ENCODE measurements at regions not wholly inside any gene's neighbourhood (a gene's known extent, or its start where the extent isn't known, plus 50 kb on each side); places are given as distances from the start of the nearest gene placed in this dataset.

DNA sequence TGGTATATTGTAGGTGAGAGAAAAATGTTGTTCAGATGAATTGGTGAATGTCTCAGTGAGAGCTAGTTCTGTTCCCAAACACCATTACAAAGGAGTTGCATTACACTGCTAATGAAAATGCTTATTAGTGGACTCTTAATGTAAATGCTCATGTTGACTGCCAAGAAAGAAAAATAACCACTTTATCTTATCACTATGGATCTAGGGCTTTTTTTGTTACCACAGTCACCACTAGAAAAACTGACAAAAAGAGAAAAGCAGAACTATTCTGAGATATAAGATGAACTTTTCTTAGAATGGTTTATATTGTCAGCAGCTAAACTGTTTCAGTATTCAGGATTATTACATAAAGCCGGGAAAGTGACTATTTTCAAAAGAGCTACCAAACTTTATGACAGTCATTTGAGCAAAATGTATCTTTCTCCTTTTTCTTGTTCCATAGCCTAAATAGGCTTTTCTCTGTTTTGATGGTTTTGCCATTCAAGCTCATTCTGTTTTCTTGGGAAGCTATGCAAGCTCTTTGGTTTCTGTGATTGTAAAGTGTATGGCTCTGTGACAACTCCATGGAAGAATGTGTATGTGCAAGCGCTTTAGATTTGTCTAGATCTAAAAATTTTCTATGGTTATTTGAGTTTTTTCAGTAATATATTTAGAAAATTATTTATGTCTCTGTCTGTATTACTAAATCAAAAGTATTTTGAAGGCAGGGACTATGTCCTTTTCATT, 64.2 kb upstream of the DPH5 start (continued):
- TF ChIP-seq, protein P1, sequence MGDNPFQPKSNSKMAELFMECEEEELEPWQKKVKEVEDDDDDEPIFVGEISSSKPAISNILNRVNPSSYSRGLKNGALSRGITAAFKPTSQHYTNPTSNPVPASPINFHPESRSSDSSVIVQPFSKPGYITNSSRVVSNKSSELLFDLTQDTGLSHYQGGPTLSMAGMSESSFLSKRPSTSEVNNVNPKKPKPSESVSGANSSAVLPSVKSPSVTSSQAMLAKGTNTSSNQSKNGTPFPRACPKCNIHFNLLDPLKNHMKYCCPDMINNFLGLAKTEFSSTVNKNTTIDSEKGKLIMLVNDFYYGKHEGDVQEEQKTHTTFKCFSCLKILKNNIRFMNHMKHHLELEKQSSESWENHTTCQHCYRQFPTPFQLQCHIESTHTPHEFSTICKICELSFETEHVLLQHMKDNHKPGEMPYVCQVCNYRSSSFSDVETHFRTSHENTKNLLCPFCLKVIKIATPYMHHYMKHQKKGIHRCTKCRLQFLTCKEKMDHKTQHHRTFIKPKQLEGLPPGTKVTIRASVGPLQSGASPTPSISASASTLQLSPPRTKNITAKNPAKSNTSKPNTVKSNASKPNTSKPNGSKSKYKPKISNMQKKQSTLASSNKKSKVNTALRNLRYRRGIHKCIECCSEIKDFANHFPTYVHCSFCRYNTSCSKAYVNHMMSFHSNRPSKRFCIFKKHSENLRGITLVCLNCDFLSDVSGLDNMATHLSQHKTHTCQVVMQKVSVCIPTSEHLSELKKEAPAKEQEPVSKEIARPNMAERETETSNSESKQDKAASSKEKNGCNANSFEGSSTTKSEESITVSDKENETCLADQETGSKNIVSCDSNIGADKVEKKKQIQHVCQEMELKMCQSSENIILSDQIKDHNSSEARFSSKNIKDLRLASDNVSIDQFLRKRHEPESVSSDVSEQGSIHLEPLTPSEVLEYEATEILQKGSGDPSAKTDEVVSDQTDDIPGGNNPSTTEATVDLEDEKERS (tag by site-specific recombination; IDR thresholded peaks at IDR 0.05), result no peak
- TF ChIP-seq MZF1 (tag by site-specific recombination; IDR thresholded peaks at IDR 0.05; ENCODE audit: borderline replicate concordance), result no peak

DNA sequence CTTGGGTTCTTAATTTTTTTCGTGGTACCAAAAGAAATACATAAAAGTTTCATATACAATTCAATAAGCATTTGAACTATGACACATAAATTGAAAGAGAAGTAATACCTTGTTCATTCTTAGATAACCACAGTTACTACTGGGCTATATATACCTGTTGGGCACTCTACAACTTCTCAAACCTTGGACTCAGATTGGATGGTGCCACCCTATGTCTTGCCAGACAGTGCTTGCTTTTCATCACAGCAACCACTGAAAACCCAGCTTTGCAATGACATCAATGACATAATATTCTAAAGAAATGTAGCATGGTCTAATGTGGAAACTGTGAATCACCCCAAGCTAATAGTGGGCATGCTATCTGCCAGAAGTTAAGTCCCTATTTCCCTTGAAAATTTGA, 62.8 kb upstream of the DPH5 start:
- no peaks in the 10 kb centered on the region for H3K9me3 ChIP-seq (ENCODE audit: control insufficient read depth, insufficient read depth, low read depth, low read length)
- TF ChIP-seq ZNF341 (tag by site-specific recombination; IDR thresholded peaks at IDR 0.05; ENCODE audit: low read depth) (no peak), ZNF664 (tag by site-specific recombination; IDR thresholded peaks at IDR 0.05) (no peak), ZBTB21 (tag by site-specific recombination; IDR thresholded peaks at IDR 0.05) (no peak), ZNF843 (tag by site-specific recombination; IDR thresholded peaks at IDR 0.05) (no peak)
- TF ChIP-seq, protein P1 (tag by site-specific recombination; IDR thresholded peaks at IDR 0.05), result no peak
- TF ChIP-seq, protein P2, sequence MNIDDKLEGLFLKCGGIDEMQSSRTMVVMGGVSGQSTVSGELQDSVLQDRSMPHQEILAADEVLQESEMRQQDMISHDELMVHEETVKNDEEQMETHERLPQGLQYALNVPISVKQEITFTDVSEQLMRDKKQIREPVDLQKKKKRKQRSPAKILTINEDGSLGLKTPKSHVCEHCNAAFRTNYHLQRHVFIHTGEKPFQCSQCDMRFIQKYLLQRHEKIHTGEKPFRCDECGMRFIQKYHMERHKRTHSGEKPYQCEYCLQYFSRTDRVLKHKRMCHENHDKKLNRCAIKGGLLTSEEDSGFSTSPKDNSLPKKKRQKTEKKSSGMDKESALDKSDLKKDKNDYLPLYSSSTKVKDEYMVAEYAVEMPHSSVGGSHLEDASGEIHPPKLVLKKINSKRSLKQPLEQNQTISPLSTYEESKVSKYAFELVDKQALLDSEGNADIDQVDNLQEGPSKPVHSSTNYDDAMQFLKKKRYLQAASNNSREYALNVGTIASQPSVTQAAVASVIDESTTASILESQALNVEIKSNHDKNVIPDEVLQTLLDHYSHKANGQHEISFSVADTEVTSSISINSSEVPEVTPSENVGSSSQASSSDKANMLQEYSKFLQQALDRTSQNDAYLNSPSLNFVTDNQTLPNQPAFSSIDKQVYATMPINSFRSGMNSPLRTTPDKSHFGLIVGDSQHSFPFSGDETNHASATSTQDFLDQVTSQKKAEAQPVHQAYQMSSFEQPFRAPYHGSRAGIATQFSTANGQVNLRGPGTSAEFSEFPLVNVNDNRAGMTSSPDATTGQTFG (tag by site-specific recombination; IDR thresholded peaks at IDR 0.05; ENCODE audit: borderline replicate concordance), result no peak
- no peaks in the 10 kb centered on the region for H3K36me3 ChIP-seq (ENCODE audit: control insufficient read depth in 2 of 2, insufficient read depth in 1 of 2, low read length in 2 of 2)
- H3K4me1 ChIP-seq (ENCODE audit: control insufficient read depth, insufficient read depth, low read length), result no peaks in the 10 kb centered on the region
- no peak overlapping the region for H3K4me3 ChIP-seq (ENCODE audit: low read depth, low read length)
- ChIA-PET CTCF (interaction anchor here (0.8 to 1.4 kb wide), 2 partner anchors 13 to 200 kb away, joined by 3 to 4 read pairs; no protein-coding TSS in a partner anchor), POLR2A (no interaction called here)
- no peak overlapping the region for H3K27ac ChIP-seq (ENCODE audit: extremely low read depth, low read depth, low read length)

DNA sequence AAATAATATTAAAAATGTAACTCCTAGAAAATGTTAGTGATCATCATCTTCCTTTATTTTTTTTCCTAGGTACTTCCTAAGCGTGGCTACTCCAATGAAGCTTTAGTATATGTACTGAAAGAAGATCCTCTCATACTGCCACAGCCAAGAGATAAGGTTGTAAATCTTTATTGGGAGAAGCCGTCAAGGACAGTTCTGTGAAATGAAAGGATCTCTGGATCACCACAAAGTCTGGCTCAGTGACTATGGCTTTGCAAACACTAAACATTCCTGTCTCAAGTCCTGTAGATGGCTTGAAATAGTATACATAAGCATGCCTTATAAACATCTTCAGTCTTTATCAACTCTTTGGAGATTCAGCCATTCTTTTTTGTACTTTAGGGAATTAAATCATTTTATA, 61.2 kb upstream of the DPH5 start:
- Histone ChIP-seq H3K36me3 (ENCODE audit: control insufficient read depth in 2 of 2, insufficient read depth in 1 of 2, low read length in 2 of 2) (no peaks in the 10 kb centered on the region), H3K4me3 (ENCODE audit: low read depth, low read length) (no peak overlapping the region), H3K27ac (ENCODE audit: extremely low read depth, low read depth, low read length) (no peak overlapping the region), H3K9me3 (ENCODE audit: control insufficient read depth, insufficient read depth, low read depth, low read length) (no peaks in the 10 kb centered on the region), H3K4me1 (ENCODE audit: control insufficient read depth, insufficient read depth, low read length) (no peaks in the 10 kb centered on the region)
- TF ChIP-seq ZNF140 (tag by site-specific recombination; IDR thresholded peaks at IDR 0.05) (no peak), ZNF274 (IDR thresholded peaks at IDR 0.05; ENCODE audit: low read length) (no peak), ZNF274 (tag by site-specific recombination; IDR thresholded peaks at IDR 0.05; ENCODE audit: borderline replicate concordance) (no peak), KLF17 (tag by site-specific recombination; IDR thresholded peaks at IDR 0.05) (no peak), ZBTB8A (tag by site-specific recombination; IDR thresholded peaks at IDR 0.05) (no peak)
- CTCF ChIA-PET, result no interaction called here
- POLR2A ChIA-PET, result no interaction called here

Data from HEK293 (cell line).